Mesenchymal stem cell (in vitro differentiated cells and primary cell): ENCODE measurements at regions not wholly inside any gene's neighbourhood (a gene's known extent, or its start where the extent isn't known, plus 50 kb on each side); places are given as distances from the start of the nearest gene placed in this dataset.

Experiments
- DNase-seq: peaks from one replicate; pipeline ENCODE4 v3.0.0-alpha.2; 2013
- H2AFZ ChIP-seq: one replicate; pipeline ENCODE4 v1.6.1; 2013; ENCODE audit warnings: low read depth, mild to moderate bottlenecking, control low read depth, inconsistent platforms, low read length, moderate library complexity
- H2AK5ac ChIP-seq: 2 replicates; pipeline ENCODE4 v1.6.1; 2013; ENCODE audit warnings: low read length, moderate library complexity, mild to moderate bottlenecking, inconsistent platforms; ENCODE audit not compliant: severe bottlenecking
- H2BK120ac ChIP-seq: one replicate; pipeline ENCODE4 v1.6.1; 2013; ENCODE audit warnings: low read depth, mild to moderate bottlenecking, inconsistent platforms, low read length, moderate library complexity
- H2BK12ac ChIP-seq, 2 experiments: one replicate each; pipeline ENCODE4 v1.6.1; 2013; ENCODE audit warnings: inconsistent platforms in 2 of 2, low read length in 2 of 2, mild to moderate bottlenecking in 2 of 2, moderate library complexity in 2 of 2, control low read depth in 1 of 2
- H2BK15ac ChIP-seq: one replicate; pipeline ENCODE4 v1.6.1; 2013; ENCODE audit warnings: mild to moderate bottlenecking, low read depth, inconsistent platforms; ENCODE audit not compliant: poor library complexity, severe bottlenecking
- H2BK5ac ChIP-seq: 2 replicates; pipeline ENCODE4 v1.6.1; 2013; ENCODE audit warnings: low read depth, mild to moderate bottlenecking, low read length, control low read depth, inconsistent platforms; ENCODE audit not compliant: poor library complexity, severe bottlenecking
- H3K14ac ChIP-seq, 2 experiments: one replicate each; pipeline ENCODE4 v1.6.1; 2013; ENCODE audit warnings: inconsistent platforms in 2 of 2, low read length in 2 of 2, control low read depth in 1 of 2, mild to moderate bottlenecking in 1 of 2, moderate library complexity in 1 of 2
- H3K18ac ChIP-seq, 2 experiments: one replicate each; pipeline ENCODE4 v1.6.1; 2013; ENCODE audit warnings: inconsistent platforms in 2 of 2, low read length in 2 of 2, control low read depth in 1 of 2, low read depth in 1 of 2, mild to moderate bottlenecking in 1 of 2
- H3K23ac ChIP-seq, 2 experiments: one replicate each; pipeline ENCODE4 v1.6.1; 2013; ENCODE audit warnings: inconsistent platforms in 2 of 2, low read length in 2 of 2, mild to moderate bottlenecking in 2 of 2, moderate library complexity in 2 of 2, control low read depth in 1 of 2
- H3K27ac ChIP-seq: 2 replicates; pipeline ENCODE4 v1.5.1; 2013; ENCODE audit warnings: mild to moderate bottlenecking, moderate library complexity, low read length, control low read depth, inconsistent platforms; ENCODE audit not compliant: poor library complexity, severe bottlenecking
- H3K27me3 ChIP-seq, 2 experiments: 2 replicates each; pipeline versions ENCODE4 v1.6.1 to v1.7.0; 2013; ENCODE audit warnings: low read length in 2 of 2, mild to moderate bottlenecking in 2 of 2, moderate library complexity in 2 of 2, control low read depth in 1 of 2, inconsistent platforms in 1 of 2; ENCODE audit not compliant: control insufficient read depth in 1 of 2, insufficient read depth in 1 of 2
- H3K36me3 ChIP-seq, 2 experiments: 2 replicates each; pipeline versions ENCODE4 v1.6.1 to v1.7.0; 2013; ENCODE audit warnings: low read length in 2 of 2, control low read depth in 1 of 2, inconsistent platforms in 1 of 2, low read depth in 1 of 2, mild to moderate bottlenecking in 1 of 2; ENCODE audit not compliant: insufficient read depth in 2 of 2, control insufficient read depth in 1 of 2
- H3K4ac ChIP-seq, 2 experiments: one replicate each; pipeline ENCODE4 v1.6.1; 2013; ENCODE audit warnings: inconsistent platforms in 2 of 2, low read length in 2 of 2, mild to moderate bottlenecking in 2 of 2, moderate library complexity in 2 of 2, control low read depth in 1 of 2, low read depth in 1 of 2
- H3K4me1 ChIP-seq: 2 replicates; pipeline ENCODE4 v1.6.1; 2013; ENCODE audit warnings: low read depth, low read length, control low read depth; ENCODE audit not compliant: control insufficient read depth, insufficient read depth
- H3K4me2 ChIP-seq: 2 replicates; pipeline ENCODE4 v1.6.1; 2013; ENCODE audit warnings: low read length, mild to moderate bottlenecking, inconsistent platforms; ENCODE audit not compliant: poor library complexity, severe bottlenecking
- H3K4me3 ChIP-seq, 2 experiments: 2 replicates each; pipeline versions ENCODE4 v1.5.1 to v1.7.0; 2013; ENCODE audit warnings: low read length in 2 of 2, mild to moderate bottlenecking in 2 of 2, control low read depth in 1 of 2, low read depth in 1 of 2; ENCODE audit not compliant: insufficient read depth in 1 of 2
- H3K79me1 ChIP-seq: replicated peaks from 2 replicates; pipeline ENCODE4 v1.6.1; 2013; ENCODE audit warnings: mild to moderate bottlenecking, control low read depth, low read length, inconsistent platforms; ENCODE audit not compliant: poor library complexity, severe bottlenecking
- H3K9ac ChIP-seq: 2 replicates; pipeline ENCODE4 v1.7.0; 2013; ENCODE audit warnings: mild to moderate bottlenecking, low read length, moderate library complexity
- H3K9me3 ChIP-seq: 2 replicates; pipeline ENCODE4 v1.7.0; 2013; ENCODE audit warnings: mild to moderate bottlenecking, low read length; ENCODE audit not compliant: control insufficient read depth
- H4K8ac ChIP-seq: one replicate; pipeline ENCODE4 v1.6.1; 2013; ENCODE audit warnings: inconsistent platforms, mild to moderate bottlenecking, low read length, moderate library complexity
- H4K91ac ChIP-seq: one replicate; pipeline ENCODE4 v1.6.1; 2013; ENCODE audit warnings: mild to moderate bottlenecking, low read length, inconsistent platforms
- WGBS: methylation state at CpG from one replicate; pipeline ENCODE4 v1.1.7; 2013; ENCODE audit warnings: mixed read lengths; 5-methylcytosine and 5-hydroxymethylcytosine counted together

DNA sequence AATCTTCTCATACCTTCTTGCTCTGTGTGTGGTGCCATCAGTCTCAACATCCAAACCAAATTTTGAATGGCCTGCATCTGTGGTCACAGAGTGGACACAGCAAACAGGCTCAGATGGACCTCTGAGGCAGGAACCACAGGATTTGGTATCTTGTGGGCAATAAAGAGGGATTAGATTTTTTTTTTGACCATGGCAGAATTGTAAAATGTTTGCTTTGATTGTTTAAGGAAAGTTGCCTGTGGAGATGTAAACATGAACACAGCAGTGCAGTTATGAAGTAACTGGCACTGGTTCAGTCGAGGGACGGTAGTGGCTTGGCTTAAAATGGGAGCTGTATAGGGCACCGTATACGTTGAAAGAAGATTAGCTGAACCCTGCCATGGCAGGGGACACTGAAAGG lies 464.7 kb downstream of the SH2D4B start:
- no peaks in the 10 kb centered on the region for H3K36me3 ChIP-seq
- H2BK15ac ChIP-seq, result no peak overlapping the region
- no peaks in the 10 kb centered on the region for H3K4me1 ChIP-seq
- no peak overlapping the region for H2AFZ ChIP-seq
- H2BK12ac ChIP-seq, result no peak overlapping the region
- no peak overlapping the region for H3K9ac ChIP-seq
- no peak overlapping the region for H4K8ac ChIP-seq
- H3K27ac ChIP-seq, result no peak overlapping the region
- H3K14ac ChIP-seq, result no peak overlapping the region
- no peak overlapping the region for H3K23ac ChIP-seq
- H3K9me3 ChIP-seq, result no peaks in the 10 kb centered on the region
- H2AK5ac ChIP-seq, result no peak overlapping the region
- no peak overlapping the region for H2BK120ac ChIP-seq
- H3K18ac ChIP-seq, result no peak overlapping the region
- H3K79me1 ChIP-seq, result no peaks in the 10 kb centered on the region
- no peak overlapping the region for H3K4me3 ChIP-seq
- DNase-seq, result no peak
- no peak overlapping the region for H2BK5ac ChIP-seq
- H3K4me2 ChIP-seq, result no peak overlapping the region
- H4K91ac ChIP-seq, result no peak overlapping the region
- WGBS, result 89% methylated on average over 4 of the region's 4 CpGs
- no peak overlapping the region for H3K4ac ChIP-seq
- H3K27me3 ChIP-seq, result no peaks in the 10 kb centered on the region

GRCh38 chr10:81007872-81008271 lies 470.2 kb downstream of the SH2D4B start:
- Histone ChIP-seq H3K4me2 (no peak overlapping the region), H3K27ac (no peak overlapping the region), H3K4me1 (no peaks in the 10 kb centered on the region), H2BK12ac (no peak overlapping the region), H3K4me3 (no peak overlapping the region), H3K79me1 (no peaks in the 10 kb centered on the region), H2BK5ac (no peak overlapping the region), H2BK120ac (no peak overlapping the region), H3K18ac (no peak overlapping the region), H3K14ac (no peak overlapping the region), H3K23ac (no peak overlapping the region), H3K27me3 (no peaks in the 10 kb centered on the region), H2AFZ (no peak overlapping the region), H3K9ac (no peak overlapping the region), H3K36me3 (no peaks in the 10 kb centered on the region), H3K4ac (no peak overlapping the region), H3K9me3 (no peaks in the 10 kb centered on the region), H4K8ac (no peak overlapping the region), H2BK15ac (no peak overlapping the region), H4K91ac (no peak overlapping the region), H2AK5ac (no peak overlapping the region)
- no peak for DNase-seq
- WGBS, result 100% methylated on average over 1 of the region's 1 CpG

GRCh38 chr10:81008726-81009125 lies 471.0 kb downstream of the SH2D4B start:
- no peak overlapping the region for H2BK120ac ChIP-seq
- H3K4me3 ChIP-seq, result no peak overlapping the region
- H2AFZ ChIP-seq, result no peak overlapping the region
- H2BK12ac ChIP-seq, result no peak overlapping the region
- no peak overlapping the region for H2AK5ac ChIP-seq
- no peak overlapping the region for H3K18ac ChIP-seq
- H3K4me2 ChIP-seq, result no peak overlapping the region
- peaks cover 0 to 3% of the 10 kb centered on the region in 2 experiments for H3K27me3 ChIP-seq
- H3K4ac ChIP-seq, result no peak overlapping the region
- no peak overlapping the region for H4K8ac ChIP-seq
- H4K91ac ChIP-seq, result no peak overlapping the region
- no peak overlapping the region for H2BK15ac ChIP-seq
- no peaks in the 10 kb centered on the region for H3K4me1 ChIP-seq
- no peak overlapping the region for H3K23ac ChIP-seq
- H3K79me1 ChIP-seq, result no peaks in the 10 kb centered on the region
- H3K14ac ChIP-seq, result no peak overlapping the region
- no peaks in the 10 kb centered on the region for H3K36me3 ChIP-seq
- DNase-seq, result no peak
- no peaks in the 10 kb centered on the region for H3K9me3 ChIP-seq
- WGBS, result 81% methylated on average over 3 of the region's 3 CpGs
- H3K27ac ChIP-seq, result no peak overlapping the region
- H2BK5ac ChIP-seq, result no peak overlapping the region
- no peak overlapping the region for H3K9ac ChIP-seq

DNA sequence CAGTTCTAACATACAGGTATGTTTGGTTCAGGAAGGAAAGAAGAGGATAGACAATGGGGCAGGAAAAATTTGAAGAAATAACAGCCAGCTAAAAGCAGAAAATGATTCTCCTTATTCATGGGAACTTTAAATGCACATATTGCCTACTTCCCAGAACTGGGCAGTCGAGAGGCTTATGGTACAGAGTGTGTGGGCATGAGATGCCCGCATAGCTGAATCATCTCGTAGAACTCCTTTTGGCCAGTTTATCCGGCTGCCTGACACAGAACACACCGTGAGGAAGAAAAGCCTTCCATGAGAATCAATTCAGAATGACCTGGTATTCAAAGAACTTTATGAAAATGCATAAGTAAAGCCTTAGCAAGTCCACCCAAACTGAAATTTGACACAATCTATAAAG lies 471.6 kb downstream of the SH2D4B start:
- no peak overlapping the region for H3K18ac ChIP-seq
- no peak overlapping the region for H3K4me3 ChIP-seq
- H3K23ac ChIP-seq, result no peak overlapping the region
- no peak overlapping the region for H3K14ac ChIP-seq
- H3K4me2 ChIP-seq, result no peak overlapping the region
- no peak overlapping the region for H2AFZ ChIP-seq
- no peak overlapping the region for H3K27ac ChIP-seq
- H4K91ac ChIP-seq, result no peak overlapping the region
- DNase-seq, result no peak
- no peak overlapping the region for H2BK15ac ChIP-seq
- no peak overlapping the region for H2BK12ac ChIP-seq
- no peak overlapping the region for H2AK5ac ChIP-seq
- no peak overlapping the region for H2BK5ac ChIP-seq
- H3K36me3 ChIP-seq, result no peaks in the 10 kb centered on the region
- no peaks in the 10 kb centered on the region for H3K9me3 ChIP-seq
- 91% methylated on average over 5 of the region's 5 CpGs for WGBS
- H3K4ac ChIP-seq, result no peak overlapping the region
- H2BK120ac ChIP-seq, result no peak overlapping the region
- H3K79me1 ChIP-seq, result no peaks in the 10 kb centered on the region
- H3K4me1 ChIP-seq, result no peaks in the 10 kb centered on the region
- H3K9ac ChIP-seq, result no peak overlapping the region
- no peak overlapping the region for H4K8ac ChIP-seq
- H3K27me3 ChIP-seq, result peaks cover 0 to 4% of the 10 kb centered on the region in 2 experiments
